Activated naive CD8-positive, alpha-beta T cell treated with anti-CD3 and anti-CD28 coated beads for 36 hours (primary cell): ENCODE measurements at regions not wholly inside any gene's neighbourhood (a gene's known extent, or its start where the extent isn't known, plus 50 kb on each side); places are given as distances from the start of the nearest gene placed in this dataset.
"Not testable (repeated sequence)": the region's sequence is repeated elsewhere in the genome, so short reads cannot be mapped to it uniquely, and the experiment has no call there.

Experiments used
- DNase-seq: peaks from one replicate; pipeline ENCODE4 v3.0.0; 2021
- H3K27ac Mint-ChIP-seq: one replicate; pipeline ENCODE4 v1.8.0; 2022; ENCODE audit warnings: mild to moderate bottlenecking, moderate library complexity, mixed read lengths
- H3K27me3 Mint-ChIP-seq: one replicate; pipeline ENCODE4 v1.8.0; 2022; ENCODE audit warnings: mild to moderate bottlenecking, mixed read lengths
- H3K36me3 Mint-ChIP-seq: one replicate; pipeline ENCODE4 v1.8.0; 2021; ENCODE audit warnings: mild to moderate bottlenecking, mixed read lengths
- H3K4me1 Mint-ChIP-seq: one replicate; pipeline ENCODE4 v1.8.0; 2021; ENCODE audit warnings: mixed read lengths
- H3K4me3 Mint-ChIP-seq: one replicate; pipeline ENCODE4 v1.8.0; 2022; ENCODE audit warnings: mild to moderate bottlenecking, moderate library complexity, mixed read lengths
- H3K9me3 Mint-ChIP-seq: one replicate; pipeline ENCODE4 v1.8.0; 2022; ENCODE audit warnings: mixed read lengths

DNA sequence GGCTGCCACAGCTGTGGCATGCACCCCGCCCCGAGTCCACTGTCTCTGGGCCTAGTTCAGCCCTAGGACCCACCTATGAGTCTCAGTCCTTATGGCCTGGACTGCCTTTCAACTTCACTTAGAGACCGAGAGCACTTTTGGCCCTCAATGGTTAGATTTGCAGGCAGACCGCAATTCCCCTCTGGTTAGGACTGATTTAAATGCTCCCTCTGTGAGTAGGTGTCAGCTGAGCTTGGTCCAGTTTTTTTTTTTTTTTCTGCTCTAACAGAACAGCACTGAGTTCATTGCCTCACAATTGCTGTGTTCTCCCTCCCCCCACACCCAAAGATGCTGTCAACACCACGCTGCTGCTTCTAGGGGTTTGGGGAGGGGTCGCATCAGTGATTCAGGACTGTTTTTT lies 143.2 kb downstream of the BMP15 start:
- Mint-ChIP-seq H3K27ac (no peak overlapping the region), H3K9me3 (no peaks in the 10 kb centered on the region), H3K4me3 (no peak overlapping the region), H3K27me3 (peaks cover 3% of the 10 kb centered on the region), H3K4me1 (no peaks in the 10 kb centered on the region), H3K36me3 (no peaks in the 10 kb centered on the region)
- no peak for DNase-seq

DNA sequence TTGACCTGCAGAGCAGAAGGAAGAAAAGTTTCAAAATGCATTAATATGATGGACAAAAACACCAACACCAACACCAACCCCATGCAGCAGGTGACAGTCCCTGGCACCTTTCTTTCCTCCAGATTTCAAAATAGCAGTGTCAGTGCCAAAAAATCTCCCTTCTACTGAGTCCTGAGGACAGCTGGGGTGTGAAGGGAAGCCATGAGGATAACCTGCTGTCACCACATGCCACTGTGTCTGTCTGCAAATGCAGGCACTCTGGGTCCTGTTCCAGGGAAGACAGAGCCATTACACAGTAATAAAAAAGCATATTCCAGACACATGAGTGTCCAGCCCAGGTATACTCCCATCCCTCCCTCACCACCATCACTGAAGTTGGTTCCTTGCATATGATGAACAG lies 187.5 kb downstream of the BMP15 start:
- Mint-ChIP-seq H3K27ac (no peak overlapping the region), H3K27me3 (no peaks in the 10 kb centered on the region), H3K4me3 (no peak overlapping the region), H3K36me3 (no peaks in the 10 kb centered on the region), H3K4me1 (no peaks in the 10 kb centered on the region), H3K9me3 (no peaks in the 10 kb centered on the region)
- no peak for DNase-seq

DNA sequence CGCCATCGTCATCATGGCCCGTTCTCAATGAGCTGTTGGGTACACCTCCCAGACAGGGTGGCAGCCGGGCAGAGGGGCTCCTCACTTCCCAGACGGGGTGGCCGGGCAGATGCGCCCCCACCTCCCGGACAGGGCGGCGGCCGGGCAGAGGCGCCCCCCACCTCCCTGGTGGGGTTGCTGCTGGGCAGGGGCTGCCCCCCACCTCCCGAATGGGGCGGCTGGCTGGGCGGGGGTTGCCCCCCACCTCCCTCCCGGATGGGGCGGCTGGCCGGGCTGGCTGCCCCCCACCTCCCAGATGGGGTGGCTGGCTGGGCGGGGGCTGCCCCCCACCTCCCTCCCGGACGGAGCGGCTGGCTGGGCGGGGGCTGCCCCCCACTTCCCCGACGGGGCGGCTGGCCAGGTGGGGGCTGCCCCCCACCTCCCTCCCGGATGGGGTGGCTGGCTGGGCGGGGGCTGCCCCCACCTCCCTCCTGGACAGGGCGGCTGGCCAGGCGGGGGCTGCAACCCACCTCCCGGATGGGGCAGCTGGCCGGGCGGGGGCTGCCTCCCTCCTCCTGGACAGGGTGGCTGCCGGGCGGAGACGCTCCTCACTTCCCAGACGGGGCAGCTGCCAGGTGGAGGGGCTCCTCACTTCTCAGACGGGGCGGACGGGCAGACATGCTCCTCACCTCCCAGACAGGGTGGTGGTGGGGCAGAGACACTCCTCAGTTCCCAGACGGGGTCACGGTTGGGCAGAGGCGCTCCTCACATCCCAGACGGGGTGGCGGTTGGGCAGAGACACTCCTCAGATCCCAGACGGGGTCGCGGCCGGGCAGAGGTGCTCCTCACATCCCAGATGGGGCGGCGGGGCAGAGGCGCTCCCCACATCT lies 208.8 kb downstream of the BMP15 start:
- H3K9me3 Mint-ChIP-seq, H3K27ac Mint-ChIP-seq, H3K4me3 Mint-ChIP-seq, H3K27me3 Mint-ChIP-seq, DNase-seq, H3K36me3 Mint-ChIP-seq, H3K4me1 Mint-ChIP-seq: not testable (repeated sequence)

DNA sequence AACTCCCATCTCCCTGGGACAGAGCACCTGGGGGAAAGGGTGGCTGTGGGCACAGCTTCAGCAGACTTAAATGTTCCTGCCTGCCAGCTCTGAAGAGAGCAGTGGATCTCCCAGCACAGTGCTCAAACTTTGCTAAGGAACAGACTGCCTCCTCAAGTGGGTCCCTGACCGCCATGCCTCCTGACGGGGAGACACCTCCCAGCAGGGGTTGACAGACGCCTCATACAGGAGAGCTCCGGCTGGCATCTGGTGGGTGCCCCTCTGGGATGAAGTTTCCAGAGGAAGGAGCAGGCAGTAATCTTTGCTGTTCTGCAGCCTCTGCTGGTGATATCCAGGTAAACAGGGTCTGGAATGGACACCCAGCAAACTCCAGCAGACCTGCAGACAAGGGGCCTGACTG lies 206.9 kb upstream of the NUDT10 start:
- not testable (repeated sequence) for H3K9me3 Mint-ChIP-seq, H3K36me3 Mint-ChIP-seq, H3K4me1 Mint-ChIP-seq, DNase-seq, H3K27ac Mint-ChIP-seq, H3K27me3 Mint-ChIP-seq, H3K4me3 Mint-ChIP-seq

DNA sequence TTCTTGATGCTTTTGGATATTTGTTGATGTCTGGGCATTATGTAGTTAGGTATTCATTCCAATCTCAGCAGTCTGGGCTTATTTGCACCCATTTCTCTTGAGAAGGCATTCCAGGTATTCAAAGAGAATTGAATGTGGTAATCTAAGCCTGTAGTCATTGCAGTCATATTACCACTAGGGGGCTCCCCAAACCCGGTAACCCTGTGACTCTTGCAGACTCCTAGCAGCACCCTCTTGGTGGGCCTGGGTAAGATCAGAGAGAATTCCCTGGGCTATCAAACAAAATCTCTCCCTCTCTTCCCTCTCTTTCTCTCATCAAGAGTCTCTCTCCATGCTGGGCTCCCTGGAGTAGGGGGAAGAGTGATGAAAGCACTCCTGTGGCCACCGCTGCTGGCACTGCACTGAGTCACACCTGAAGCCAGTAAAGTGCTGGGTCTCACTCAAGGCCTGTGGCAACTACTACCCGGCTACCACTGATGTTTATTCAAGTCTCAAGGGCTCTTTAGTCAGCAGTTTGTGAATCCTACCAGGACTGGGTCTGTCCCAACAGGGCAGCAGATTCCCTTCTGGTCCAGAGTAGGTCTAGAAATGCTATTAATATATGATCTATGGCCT lies 187.7 kb upstream of the NUDT10 start:
- Mint-ChIP-seq H3K36me3 (no peaks in the 10 kb centered on the region), H3K27ac (no peak overlapping the region), H3K4me1 (no peaks in the 10 kb centered on the region), H3K4me3 (no peak overlapping the region), H3K9me3 (peaks cover 3% of the 10 kb centered on the region), H3K27me3 (peaks cover 37% of the 10 kb centered on the region)
- no peak for DNase-seq

DNA sequence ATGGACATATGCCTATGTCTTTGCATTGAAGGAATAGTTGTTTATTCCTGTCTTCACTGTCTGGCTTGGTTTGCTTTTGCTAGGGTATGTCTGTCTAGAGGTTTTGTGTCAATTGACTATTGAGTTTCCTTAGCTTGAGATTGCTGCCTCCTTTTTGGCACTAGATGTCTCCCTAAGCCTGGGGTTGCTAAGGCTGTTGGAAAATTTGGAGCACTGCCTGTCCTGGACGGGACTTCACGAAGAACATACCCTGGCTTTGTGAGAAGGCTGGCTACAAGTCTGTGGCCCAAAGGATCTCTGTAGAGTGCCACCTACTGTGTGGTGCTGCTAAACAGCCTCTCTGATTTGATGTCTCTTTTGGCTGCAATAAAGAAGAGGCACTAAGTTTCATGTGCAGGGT lies 183.8 kb upstream of the NUDT10 start:
- no peak for DNase-seq
- H3K27ac Mint-ChIP-seq: no peak overlapping the region

DNA sequence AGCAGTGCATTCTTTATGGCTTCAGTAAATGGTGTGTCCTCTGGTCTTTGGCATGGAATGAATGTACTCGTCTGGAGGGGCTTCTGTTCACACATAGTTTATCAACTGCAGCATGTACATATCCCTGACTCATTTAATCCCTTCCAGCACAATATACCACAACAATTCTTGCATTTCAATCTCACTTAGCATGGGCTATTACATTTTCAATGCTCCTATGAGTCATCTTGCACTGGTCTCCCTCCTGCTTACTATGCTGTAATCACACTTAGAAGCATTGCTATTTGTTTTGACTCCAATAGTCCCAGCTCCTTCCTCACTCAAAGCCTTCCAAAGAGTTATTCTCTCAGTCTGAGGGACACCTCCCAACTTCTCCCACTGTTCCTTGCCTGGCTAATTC lies 180.9 kb upstream of the NUDT10 start:
- H3K4me1 Mint-ChIP-seq: peaks cover 10% of the 10 kb centered on the region
- peaks cover 8% of the 10 kb centered on the region for H3K27me3 Mint-ChIP-seq
- H3K9me3 Mint-ChIP-seq: no peaks in the 10 kb centered on the region
- no peak overlapping the region for H3K27ac Mint-ChIP-seq
- DNase-seq: no peak
- H3K4me3 Mint-ChIP-seq: no peak overlapping the region
- H3K36me3 Mint-ChIP-seq: no peaks in the 10 kb centered on the region

More for the DNA sequence above, 183.8 kb upstream of the NUDT10 start:
- Mint-ChIP-seq H3K9me3 (no peaks in the 10 kb centered on the region), H3K4me1 (no peaks in the 10 kb centered on the region), H3K36me3 (no peaks in the 10 kb centered on the region), H3K4me3 (no peak overlapping the region), H3K27me3 (peaks cover 20% of the 10 kb centered on the region)

DNA sequence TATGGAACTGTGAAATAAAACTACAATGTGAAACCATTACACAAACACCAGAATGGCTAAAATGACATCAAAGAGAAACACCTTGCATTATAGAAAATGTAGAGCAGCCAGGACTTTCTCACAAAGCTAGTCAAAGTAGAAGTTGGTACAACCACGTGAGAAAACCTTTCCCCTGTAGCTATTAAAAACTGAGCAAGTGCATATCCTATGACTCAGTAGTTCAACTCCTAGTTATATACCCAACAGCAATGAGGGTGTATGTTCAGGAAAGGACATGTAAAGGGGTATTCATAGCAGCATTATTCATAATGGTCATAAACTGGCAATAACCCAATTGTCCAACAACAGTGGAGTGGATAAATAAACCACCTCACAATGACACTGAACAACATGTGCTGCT lies 177.5 kb upstream of the NUDT10 start:
- Mint-ChIP-seq H3K9me3 (no peaks in the 10 kb centered on the region), H3K4me3 (no peak overlapping the region), H3K36me3 (no peaks in the 10 kb centered on the region), H3K27me3 (no peaks in the 10 kb centered on the region), H3K4me1 (peaks cover 10% of the 10 kb centered on the region), H3K27ac (no peak overlapping the region)
- DNase-seq: no peak

DNA sequence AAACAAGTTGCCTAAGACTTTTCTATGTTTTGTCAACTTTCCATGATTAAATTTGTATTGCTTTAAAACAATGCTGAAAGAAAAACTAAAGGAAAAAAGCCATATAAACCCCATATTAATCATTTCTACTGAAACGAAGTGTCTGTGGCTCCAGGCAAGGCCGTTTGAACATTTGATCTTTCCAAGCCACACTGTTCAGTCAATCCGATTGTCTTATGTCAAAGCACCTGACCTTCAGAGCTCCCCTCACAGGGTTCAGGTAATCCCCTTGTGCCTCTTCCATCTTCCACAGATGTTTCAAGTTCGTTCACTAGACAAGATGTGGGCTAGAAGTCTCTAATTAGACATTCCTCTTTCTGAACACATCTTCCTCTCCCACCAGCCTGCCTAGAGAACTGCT lies 177.1 kb upstream of the NUDT10 start:
- Mint-ChIP-seq H3K27ac (no peak overlapping the region), H3K9me3 (no peaks in the 10 kb centered on the region), H3K4me3 (no peak overlapping the region), H3K27me3 (no peaks in the 10 kb centered on the region), H3K4me1 (peaks cover 10% of the 10 kb centered on the region), H3K36me3 (no peaks in the 10 kb centered on the region)
- no peak for DNase-seq

DNA sequence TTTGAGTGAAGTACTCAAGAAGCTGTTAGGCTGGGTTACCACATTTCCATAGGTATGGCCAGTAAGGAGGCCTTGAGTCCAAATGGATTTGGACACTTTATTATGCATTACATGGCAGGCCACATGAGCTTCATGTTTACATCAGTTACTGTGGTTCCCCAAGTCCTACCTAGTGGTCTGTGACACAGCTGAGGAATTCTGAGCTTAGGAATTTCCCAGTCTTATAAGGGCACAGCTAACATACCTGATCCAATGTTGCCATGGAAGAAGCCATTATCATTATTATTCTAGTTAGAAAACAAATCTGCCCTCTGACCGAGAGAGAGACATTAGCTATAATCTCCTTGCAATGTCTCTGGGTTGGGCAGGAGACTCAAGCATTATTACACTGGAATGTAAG lies 174.4 kb upstream of the NUDT10 start:
- DNase-seq: no peak
- no peak overlapping the region for H3K4me3 Mint-ChIP-seq
- H3K36me3 Mint-ChIP-seq: no peaks in the 10 kb centered on the region
- no peaks in the 10 kb centered on the region for H3K9me3 Mint-ChIP-seq
- H3K27ac Mint-ChIP-seq: no peak overlapping the region
- H3K27me3 Mint-ChIP-seq: no peaks in the 10 kb centered on the region
- peaks cover 10% of the 10 kb centered on the region for H3K4me1 Mint-ChIP-seq

DNA sequence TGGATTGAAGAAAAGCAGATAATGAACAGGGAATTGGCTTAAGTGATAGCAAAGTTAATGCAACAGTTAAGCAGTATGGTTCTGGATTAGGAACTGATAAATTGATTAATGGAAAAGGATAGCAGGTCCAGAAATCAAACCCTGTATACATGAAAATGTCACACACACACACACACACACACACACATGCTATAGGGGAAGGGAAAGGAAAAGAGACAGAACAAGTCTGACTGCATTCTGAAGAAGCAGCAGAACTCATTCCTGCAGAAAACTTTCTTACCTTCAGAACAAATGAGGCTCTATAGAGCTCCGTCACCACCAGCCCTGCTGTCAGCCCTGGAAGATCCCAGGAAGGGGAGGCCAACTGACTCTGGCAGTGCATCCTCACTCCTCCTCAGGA lies 173.2 kb upstream of the NUDT10 start:
- H3K27me3 Mint-ChIP-seq, DNase-seq, H3K9me3 Mint-ChIP-seq, H3K27ac Mint-ChIP-seq, H3K4me1 Mint-ChIP-seq, H3K36me3 Mint-ChIP-seq, H3K4me3 Mint-ChIP-seq: not testable (repeated sequence)

DNA sequence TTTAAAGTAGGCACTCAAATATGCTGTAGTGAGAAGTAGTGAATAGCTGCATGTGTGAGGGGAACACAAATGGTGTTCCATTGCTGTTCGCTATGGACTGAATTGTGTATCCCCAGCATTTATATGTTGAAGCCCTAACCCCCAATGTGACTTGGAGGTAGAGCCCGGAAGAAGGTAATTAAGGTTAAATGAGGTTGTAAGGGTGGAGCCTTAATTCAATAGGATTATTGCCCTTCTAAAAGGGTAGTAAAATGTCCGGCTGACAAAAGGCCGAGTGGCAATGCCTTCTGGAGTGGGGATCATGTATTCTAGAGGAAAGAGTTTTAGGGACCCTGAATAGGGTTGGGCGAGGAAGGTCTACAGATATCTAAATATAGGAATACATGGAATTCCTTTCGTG lies 168.9 kb upstream of the NUDT10 start:
- no peaks in the 10 kb centered on the region for H3K36me3 Mint-ChIP-seq
- no peaks in the 10 kb centered on the region for H3K27me3 Mint-ChIP-seq
- no peak for DNase-seq
- no peaks in the 10 kb centered on the region for H3K9me3 Mint-ChIP-seq
- H3K4me1 Mint-ChIP-seq: no peaks in the 10 kb centered on the region
- no peak overlapping the region for H3K4me3 Mint-ChIP-seq
- H3K27ac Mint-ChIP-seq: no peak overlapping the region

DNA sequence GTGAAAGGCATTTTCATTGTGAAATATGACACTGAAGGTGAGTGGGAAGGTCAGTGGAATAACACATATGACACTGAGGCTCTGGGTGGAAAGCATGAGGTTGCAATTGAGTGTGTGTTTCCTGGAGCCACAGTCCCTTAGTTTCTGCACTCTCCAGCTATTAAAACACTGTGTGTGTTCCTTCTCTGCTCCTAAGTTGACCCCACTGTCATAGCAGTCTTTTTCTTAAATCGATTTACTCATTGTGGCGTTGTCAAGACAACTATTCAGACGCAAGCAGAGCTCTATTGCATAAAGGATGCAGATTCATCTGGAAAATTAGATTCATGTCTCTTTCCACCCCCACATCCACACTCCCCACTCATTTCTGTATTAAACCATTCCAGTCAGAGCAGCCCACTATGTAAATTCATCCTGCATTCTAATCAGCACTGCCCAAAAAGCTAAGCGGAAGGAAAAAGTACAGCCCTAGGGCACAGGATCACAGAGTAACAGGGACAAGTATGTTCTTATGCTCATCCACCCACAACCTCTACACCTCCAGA lies 154.2 kb upstream of the NUDT10 start:
- not testable (repeated sequence) for H3K36me3 Mint-ChIP-seq, H3K27me3 Mint-ChIP-seq, H3K4me3 Mint-ChIP-seq, H3K27ac Mint-ChIP-seq, H3K9me3 Mint-ChIP-seq, DNase-seq, H3K4me1 Mint-ChIP-seq

DNA sequence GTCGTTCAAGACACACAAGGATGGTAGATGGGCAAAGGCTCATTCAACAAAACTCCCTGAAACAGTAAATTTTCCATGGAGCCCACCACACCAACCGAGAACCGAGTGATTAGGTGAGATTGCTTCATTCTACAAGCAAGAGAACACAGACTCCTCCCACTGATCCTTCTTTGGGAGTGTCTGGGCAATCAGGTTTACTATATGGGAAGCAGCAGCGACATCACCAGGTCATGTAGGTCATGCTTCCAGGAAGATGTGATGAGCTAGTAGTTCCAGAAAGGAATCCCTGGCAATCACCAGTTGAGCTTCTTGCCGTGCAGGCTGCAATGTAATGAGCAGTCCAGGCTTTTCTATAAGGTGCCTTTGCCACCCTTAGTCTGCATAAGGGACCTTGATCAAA lies 152.8 kb upstream of the NUDT10 start:
- not testable (repeated sequence) for H3K4me3 Mint-ChIP-seq, DNase-seq, H3K36me3 Mint-ChIP-seq, H3K27ac Mint-ChIP-seq, H3K9me3 Mint-ChIP-seq, H3K27me3 Mint-ChIP-seq, H3K4me1 Mint-ChIP-seq

DNA sequence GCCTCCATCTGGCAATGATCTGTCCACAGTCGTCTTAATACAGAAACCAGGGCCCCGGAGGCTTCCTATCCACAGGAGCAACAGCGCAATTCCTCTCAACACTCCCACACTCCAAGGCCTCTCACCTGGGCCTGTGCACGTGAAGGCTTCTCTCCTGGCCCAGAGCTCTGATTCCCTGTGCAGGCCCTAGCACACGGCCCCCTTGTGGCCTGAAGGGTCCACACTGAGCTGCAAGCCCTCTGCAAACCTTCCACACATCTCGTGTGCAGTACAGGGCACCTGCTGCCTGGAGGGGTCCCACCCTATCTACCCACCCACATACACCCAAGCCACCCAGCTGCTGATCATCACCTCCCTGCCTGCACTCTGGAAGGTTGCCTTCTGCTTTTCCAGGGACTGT lies 150.1 kb upstream of the NUDT10 start:
- Mint-ChIP-seq H3K4me3 (no peak overlapping the region), H3K36me3 (no peaks in the 10 kb centered on the region)

DNA sequence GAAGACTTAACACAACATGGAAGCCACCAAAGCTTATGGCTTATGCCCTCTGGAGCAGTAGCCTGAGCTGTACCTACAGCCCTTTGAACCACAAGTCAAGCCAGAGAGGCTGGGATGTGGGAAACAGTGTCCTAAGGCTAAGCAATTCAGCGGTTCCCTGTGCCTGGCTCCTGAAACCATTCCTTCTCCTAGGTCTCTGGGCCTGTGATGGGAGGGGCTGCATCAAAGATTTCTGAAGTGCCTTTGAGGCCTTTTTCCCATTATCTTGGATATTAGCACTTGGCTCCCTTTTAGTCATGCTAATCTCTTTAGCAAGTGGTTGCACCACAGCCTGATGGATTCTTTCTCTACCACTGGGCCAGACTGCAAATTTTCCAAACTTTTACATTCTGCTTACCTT lies 140.5 kb upstream of the NUDT10 start:
- no peak for DNase-seq
- H3K27me3 Mint-ChIP-seq: no peaks in the 10 kb centered on the region
- H3K36me3 Mint-ChIP-seq: peaks cover 28% of the 10 kb centered on the region
- no peak overlapping the region for H3K4me3 Mint-ChIP-seq
- no peaks in the 10 kb centered on the region for H3K4me1 Mint-ChIP-seq
- H3K9me3 Mint-ChIP-seq: peaks cover 12% of the 10 kb centered on the region
- no peak overlapping the region for H3K27ac Mint-ChIP-seq

More for the DNA sequence above, 150.1 kb upstream of the NUDT10 start:
- DNase-seq: no peak
- Mint-ChIP-seq H3K4me1 (no peaks in the 10 kb centered on the region), H3K27ac (no peak overlapping the region), H3K9me3 (peaks cover 1% of the 10 kb centered on the region), H3K27me3 (no peaks in the 10 kb centered on the region)
